Fibroblast of lung (primary cell): ENCODE measurements at regions not wholly inside any gene's neighbourhood (a gene's known extent, or its start where the extent isn't known, plus 50 kb on each side); places are given as distances from the start of the nearest gene placed in this dataset.

ENCODE experiments used
- EZH2 ChIP-seq: IDR thresholded peaks from 2 replicates; pipeline ENCODE4 v1.5.1; 2012; ENCODE audit warnings: low read length, control low read depth, mild to moderate bottlenecking; ENCODE audit errors: missing control alignments
- TF ChIP-seq, protein P1 (sequence below), 2 donors: IDR thresholded peaks in 1 of 2; conservative IDR thresholded peaks in 1 of 2; 1 replicate in 1 of 2; 2 replicates in 1 of 2; pipeline ENCODE4 v1.5.1; 2011 to 2012; ENCODE audit warnings: low read length in 2 of 2, control low read depth in 1 of 2, inconsistent platforms in 1 of 2, low read depth in 1 of 2, mild to moderate bottlenecking in 1 of 2

DNA sequence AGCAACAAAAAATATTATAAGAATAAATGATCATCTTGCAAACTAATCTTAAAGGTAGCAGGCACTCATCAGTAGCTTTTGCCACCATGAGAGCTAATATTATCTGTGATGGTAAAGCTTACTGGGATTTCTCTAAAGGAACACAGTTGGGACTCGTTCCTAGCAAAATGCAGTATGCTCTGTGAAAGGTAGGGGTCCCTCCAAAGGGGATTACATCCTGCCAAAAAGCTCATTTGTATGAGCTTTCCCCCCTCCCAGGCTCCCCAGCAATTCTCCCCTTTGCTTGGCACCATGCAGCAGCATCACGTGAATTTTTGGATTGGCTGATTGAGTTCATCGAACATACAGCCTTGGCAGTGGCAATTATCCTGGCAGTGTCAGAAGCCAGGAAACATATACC lies 361.0 kb upstream of the PLSCR5 start:
- TF ChIP-seq, protein P1, sequence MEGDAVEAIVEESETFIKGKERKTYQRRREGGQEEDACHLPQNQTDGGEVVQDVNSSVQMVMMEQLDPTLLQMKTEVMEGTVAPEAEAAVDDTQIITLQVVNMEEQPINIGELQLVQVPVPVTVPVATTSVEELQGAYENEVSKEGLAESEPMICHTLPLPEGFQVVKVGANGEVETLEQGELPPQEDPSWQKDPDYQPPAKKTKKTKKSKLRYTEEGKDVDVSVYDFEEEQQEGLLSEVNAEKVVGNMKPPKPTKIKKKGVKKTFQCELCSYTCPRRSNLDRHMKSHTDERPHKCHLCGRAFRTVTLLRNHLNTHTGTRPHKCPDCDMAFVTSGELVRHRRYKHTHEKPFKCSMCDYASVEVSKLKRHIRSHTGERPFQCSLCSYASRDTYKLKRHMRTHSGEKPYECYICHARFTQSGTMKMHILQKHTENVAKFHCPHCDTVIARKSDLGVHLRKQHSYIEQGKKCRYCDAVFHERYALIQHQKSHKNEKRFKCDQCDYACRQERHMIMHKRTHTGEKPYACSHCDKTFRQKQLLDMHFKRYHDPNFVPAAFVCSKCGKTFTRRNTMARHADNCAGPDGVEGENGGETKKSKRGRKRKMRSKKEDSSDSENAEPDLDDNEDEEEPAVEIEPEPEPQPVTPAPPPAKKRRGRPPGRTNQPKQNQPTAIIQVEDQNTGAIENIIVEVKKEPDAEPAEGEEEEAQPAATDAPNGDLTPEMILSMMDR (conservative IDR thresholded peaks at IDR 0.05 in 1 of 2, IDR thresholded peaks at IDR 0.05 in 1 of 2; ENCODE audit: low read depth in 1 of 2, low read length in 2 of 2) = no peak
- TF ChIP-seq EZH2 = no peak
